ENCODE measurements at regions not wholly inside any gene's neighbourhood (a gene's known extent, or its start where the extent isn't known, plus 50 kb on each side); places are given as distances from the start of the nearest gene placed in this dataset.

- ATAC-seq (no peak), DNase-seq (ENCODE audit: low read depth, low spot score) (no peak)
- CTCF ChIA-PET, result interaction anchor here (0.6 kb wide), 1 partner anchor 8 kb away, joined by 5 read pairs; no protein-coding TSS in a partner anchor
- no peak overlapping the region for H3K4me3 ChIP-seq (ENCODE audit: low read depth in 2 of 2, low read length in 2 of 2)
- H3K27me3 ChIP-seq (ENCODE audit: control insufficient read depth, insufficient read depth, low read length), result no peaks in the 10 kb centered on the region
- peaks cover 3% of the 10 kb centered on the region; the same call in 1 of the 2 replicates for H3K9me3 ChIP-seq (ENCODE audit: control insufficient read depth, insufficient read depth, low read depth, low read length)
- intact Hi-C loops (cut with micrococcal nuclease; ENCODE audit: unreplicated experiment), result no loop called here
- TF ChIP-seq SIN3A (IDR thresholded peaks at IDR 0.05; ENCODE audit: borderline replicate concordance, insufficient read depth, low read depth, low read length) (no peak), POLR2AphosphoS5 (IDR thresholded peaks at IDR 0.05; ENCODE audit: low read depth, low read length) (no peak), CTCF (IDR thresholded peaks at IDR 0.05) (no peak), TCF7L2 (IDR thresholded peaks at IDR 0.05; ENCODE audit: low read depth, low read length) (no peak), REST (IDR thresholded peaks at IDR 0.05; ENCODE audit: insufficient read depth in 1 of 2, low read depth in 2 of 2, low read length in 1 of 2) (no peak)
- H3K4me1 ChIP-seq (ENCODE audit: control insufficient read depth, insufficient read depth, low read length), result peaks cover 76% of the 10 kb centered on the region
- POLR2A ChIA-PET, result interaction anchor here (0.6 kb wide), 1 partner anchor 372 kb away, joined by 4 read pairs; no protein-coding TSS in a partner anchor
- no TSS peak for BruUV-seq (replicated peaks)
- H3K36me3 ChIP-seq (ENCODE audit: control insufficient read depth, insufficient read depth, low read length), result no peaks in the 10 kb centered on the region
- in situ Hi-C loops (cut with HindIII; ENCODE audit: low pct_unique_long_range_greater_than_20kb, low sequenced_read_pairs), result loop anchor here (25.0 kb wide), 1 partner anchor 246 kb away; no protein-coding TSS in a partner anchor
- H3K27ac ChIP-seq (ENCODE audit: low read length), result peak overlapping the region; percentile 100
Measured at GRCh38 chr1:234983564-234984238, 144.9 kb downstream of the TOMM20 start.

GRCh38 chr1:234981758-234982157 is 146.9 kb downstream of the TOMM20 start:
- POLR2A ChIA-PET, result no interaction called here
- BruUV-seq (replicated peaks), result no TSS peak
- ATAC-seq (no peak), DNase-seq (ENCODE audit: low read depth, low spot score) (no peak)
- Histone ChIP-seq H3K9me3 (ENCODE audit: control insufficient read depth, insufficient read depth, low read depth, low read length) (no peaks in the 10 kb centered on the region; the same call in 1 of the 2 replicates), H3K36me3 (ENCODE audit: control insufficient read depth, insufficient read depth, low read length) (no peaks in the 10 kb centered on the region), H3K4me1 (ENCODE audit: control insufficient read depth, insufficient read depth, low read length) (peaks cover 80% of the 10 kb centered on the region), H3K27me3 (ENCODE audit: control insufficient read depth, insufficient read depth, low read length) (no peaks in the 10 kb centered on the region), H3K4me3 (ENCODE audit: low read depth in 2 of 2, low read length in 2 of 2) (no peak overlapping the region), H3K27ac (ENCODE audit: low read length) (peak overlapping the region; percentile 100)
- intact Hi-C loops (cut with micrococcal nuclease; ENCODE audit: unreplicated experiment), result no loop called here
- CTCF ChIA-PET, result no interaction called here
- TF ChIP-seq SIN3A (IDR thresholded peaks at IDR 0.05; ENCODE audit: borderline replicate concordance, insufficient read depth, low read depth, low read length) (no peak), REST (IDR thresholded peaks at IDR 0.05; ENCODE audit: insufficient read depth in 1 of 2, low read depth in 2 of 2, low read length in 1 of 2) (no peak), TCF7L2 (IDR thresholded peaks at IDR 0.05; ENCODE audit: low read depth, low read length) (no peak), CTCF (IDR thresholded peaks at IDR 0.05) (no peak), POLR2AphosphoS5 (IDR thresholded peaks at IDR 0.05; ENCODE audit: low read depth, low read length) (no peak)
- in situ Hi-C loops (cut with HindIII; ENCODE audit: low pct_unique_long_range_greater_than_20kb, low sequenced_read_pairs), result loop anchor here (25.0 kb wide), 1 partner anchor 244 kb away; no protein-coding TSS in a partner anchor

All from Panc1 (cell line).